OCI-LY7 (cell line): ENCODE measurements at regions not wholly inside any gene's neighbourhood (a gene's known extent, or its start where the extent isn't known, plus 50 kb on each side); places are given as distances from the start of the nearest gene placed in this dataset.

Experiments used
- EZH2phosphoT487 ChIP-seq: fragments of 200-600 bp; sonication (generic); IDR thresholded peaks from 2 replicates; pipeline ENCODE4 v1.6.1; 2018; ENCODE audit warnings: low read depth, borderline replicate concordance, mild to moderate bottlenecking, mixed run types, antibody characterized with exemption, low read length, moderate library complexity, mixed read lengths
- TF ChIP-seq, protein P1 (sequence below): fragments of 200-600 bp; sonication (generic); conservative IDR thresholded peaks from 2 replicates; pipeline ENCODE4 v1.5.1; 2014; ENCODE audit warnings: mild to moderate bottlenecking, antibody characterized with exemption, low read length, moderate library complexity, mixed read lengths

DNA sequence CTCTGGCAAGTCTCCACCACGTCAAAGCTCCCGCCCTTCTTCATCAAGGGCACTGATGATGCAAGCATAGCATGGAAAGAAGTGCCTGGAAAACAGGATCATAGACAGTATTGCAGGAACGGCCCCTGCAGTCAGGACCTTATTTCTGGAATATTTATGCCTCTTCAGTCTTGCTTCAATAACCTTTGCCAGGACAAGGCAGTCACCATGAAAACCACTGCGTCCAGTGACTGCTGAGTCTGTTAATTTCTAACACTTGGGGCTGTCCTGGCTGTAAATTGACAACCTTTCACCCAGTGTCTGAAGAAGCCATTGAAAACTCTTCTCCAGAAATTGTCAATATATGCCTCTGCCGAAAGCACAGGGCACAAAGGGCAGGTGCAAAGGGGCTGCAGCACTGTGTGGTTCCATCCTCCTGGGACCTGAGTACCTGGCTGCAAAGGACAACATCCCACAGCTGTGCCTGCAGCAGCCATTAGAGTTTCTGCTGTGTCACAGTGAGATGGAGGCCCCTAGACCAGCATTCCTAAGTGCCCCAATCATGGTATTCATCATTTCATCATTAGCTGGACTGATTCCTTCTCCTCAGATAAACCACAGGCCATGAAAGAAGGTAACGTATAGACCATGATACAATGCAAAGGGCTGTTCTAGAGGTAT, 819.6 kb downstream of the RNF144A start:
- TF ChIP-seq, protein P1, sequence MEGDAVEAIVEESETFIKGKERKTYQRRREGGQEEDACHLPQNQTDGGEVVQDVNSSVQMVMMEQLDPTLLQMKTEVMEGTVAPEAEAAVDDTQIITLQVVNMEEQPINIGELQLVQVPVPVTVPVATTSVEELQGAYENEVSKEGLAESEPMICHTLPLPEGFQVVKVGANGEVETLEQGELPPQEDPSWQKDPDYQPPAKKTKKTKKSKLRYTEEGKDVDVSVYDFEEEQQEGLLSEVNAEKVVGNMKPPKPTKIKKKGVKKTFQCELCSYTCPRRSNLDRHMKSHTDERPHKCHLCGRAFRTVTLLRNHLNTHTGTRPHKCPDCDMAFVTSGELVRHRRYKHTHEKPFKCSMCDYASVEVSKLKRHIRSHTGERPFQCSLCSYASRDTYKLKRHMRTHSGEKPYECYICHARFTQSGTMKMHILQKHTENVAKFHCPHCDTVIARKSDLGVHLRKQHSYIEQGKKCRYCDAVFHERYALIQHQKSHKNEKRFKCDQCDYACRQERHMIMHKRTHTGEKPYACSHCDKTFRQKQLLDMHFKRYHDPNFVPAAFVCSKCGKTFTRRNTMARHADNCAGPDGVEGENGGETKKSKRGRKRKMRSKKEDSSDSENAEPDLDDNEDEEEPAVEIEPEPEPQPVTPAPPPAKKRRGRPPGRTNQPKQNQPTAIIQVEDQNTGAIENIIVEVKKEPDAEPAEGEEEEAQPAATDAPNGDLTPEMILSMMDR: no peak
- TF ChIP-seq EZH2phosphoT487: no peak
